Central memory CD8-positive, alpha-beta T cell (primary cell): ENCODE measurements at regions not wholly inside any gene's neighbourhood (a gene's known extent, or its start where the extent isn't known, plus 50 kb on each side); places are given as distances from the start of the nearest gene placed in this dataset.
A peak's percentile ranks its signal among the peaks of the same experiment; 100 is the strongest.
"Not testable (repeated sequence)": the region's sequence is repeated elsewhere in the genome, so short reads cannot be mapped to it uniquely, and the experiment has no call there.

Source experiments
- ATAC-seq: fragments of 150-1000 bp; cut with Tn5 transposase; replicated peaks from 2 replicates; pipeline ENCODE4 v1.10.0; 2022; ENCODE audit warnings: mild to moderate bottlenecking, moderate FRiP score, moderate number of reproducible peaks; ENCODE audit not compliant: poor library complexity, severe bottlenecking; ENCODE audit errors: extremely low read depth
- DNase-seq, 2 donors: peaks; one replicate each; pipeline ENCODE4 v3.0.0; 2021; ENCODE audit warnings: low spot score in 2 of 2
- H3K27ac Mint-ChIP-seq: one replicate; pipeline ENCODE4 v1.8.0; 2022; ENCODE audit warnings: low read depth, mild to moderate bottlenecking, moderate library complexity, mixed read lengths
- H3K27me3 Mint-ChIP-seq: one replicate; pipeline ENCODE4 v1.8.0; 2022; ENCODE audit warnings: mixed read lengths
- H3K36me3 Mint-ChIP-seq: one replicate; pipeline ENCODE4 v1.8.0; 2022; ENCODE audit warnings: mild to moderate bottlenecking, moderate library complexity, mixed read lengths; ENCODE audit not compliant: insufficient read depth
- H3K4me1 Mint-ChIP-seq: one replicate; pipeline ENCODE4 v1.8.0; 2022; ENCODE audit warnings: mixed read lengths
- H3K4me3 Mint-ChIP-seq: one replicate; pipeline ENCODE4 v1.8.0; 2022; ENCODE audit warnings: mild to moderate bottlenecking, moderate library complexity, mixed read lengths
- H3K9me3 Mint-ChIP-seq: one replicate; pipeline ENCODE4 v1.8.0; 2022; ENCODE audit warnings: mixed read lengths

GRCh38 chr9:117926031-117926658, 221.9 kb downstream of the TLR4 start:
- Mint-ChIP-seq H3K9me3 (peaks cover 5% of the 10 kb centered on the region), H3K27ac (no peak overlapping the region), H3K36me3 (no peaks in the 10 kb centered on the region), H3K4me3 (no peak overlapping the region), H3K4me1 (no peaks in the 10 kb centered on the region), H3K27me3 (peaks cover 17% of the 10 kb centered on the region)
- ATAC-seq (no peak), DNase-seq (no peak)

GRCh38 chr9:117927354-117927753, 223.2 kb downstream of the TLR4 start:
- Mint-ChIP-seq H3K4me3 (no peak overlapping the region), H3K27ac (no peak overlapping the region), H3K4me1 (no peaks in the 10 kb centered on the region), H3K9me3 (peaks cover 6% of the 10 kb centered on the region), H3K27me3 (peaks cover 17% of the 10 kb centered on the region), H3K36me3 (no peaks in the 10 kb centered on the region)
- ATAC-seq (no peak), DNase-seq (no peak)

- H3K36me3 Mint-ChIP-seq = no peaks in the 10 kb centered on the region
- peaks cover 16% of the 10 kb centered on the region for H3K27me3 Mint-ChIP-seq
- no peaks in the 10 kb centered on the region for H3K4me1 Mint-ChIP-seq
- H3K27ac Mint-ChIP-seq = no peak overlapping the region
- no peak for DNase-seq
- H3K4me3 Mint-ChIP-seq = no peak overlapping the region
- H3K9me3 Mint-ChIP-seq = peaks cover 8% of the 10 kb centered on the region
- ATAC-seq = no peak
Measured at GRCh38 chr9:117929868-117930267, 225.7 kb downstream of the TLR4 start.

GRCh38 chr9:117932585-117932984, 228.4 kb downstream of the TLR4 start:
- H3K36me3 Mint-ChIP-seq = no peaks in the 10 kb centered on the region
- peaks cover 6% of the 10 kb centered on the region for H3K27me3 Mint-ChIP-seq
- no peak for DNase-seq
- H3K27ac Mint-ChIP-seq = no peak overlapping the region
- no peaks in the 10 kb centered on the region for H3K4me1 Mint-ChIP-seq
- peaks cover 8% of the 10 kb centered on the region for H3K9me3 Mint-ChIP-seq
- ATAC-seq = no peak
- H3K4me3 Mint-ChIP-seq = no peak overlapping the region

GRCh38 chr9:117936185-117937130, 232.3 kb downstream of the TLR4 start:
- ATAC-seq = peak; percentile 32
- peaks cover 8% of the 10 kb centered on the region for H3K9me3 Mint-ChIP-seq
- H3K4me3 Mint-ChIP-seq = no peak overlapping the region
- peaks cover 15% of the 10 kb centered on the region for H3K27me3 Mint-ChIP-seq
- H3K4me1 Mint-ChIP-seq = no peaks in the 10 kb centered on the region
- no peak overlapping the region for H3K27ac Mint-ChIP-seq
- H3K36me3 Mint-ChIP-seq = no peaks in the 10 kb centered on the region
- DNase-seq = no peak

- Mint-ChIP-seq H3K36me3 (no peaks in the 10 kb centered on the region), H3K27ac (no peak overlapping the region), H3K27me3 (peaks cover 19% of the 10 kb centered on the region), H3K4me3 (no peak overlapping the region), H3K9me3 (peaks cover 5% of the 10 kb centered on the region), H3K4me1 (no peaks in the 10 kb centered on the region)
- ATAC-seq (no peak), DNase-seq (no peak)
Measured at GRCh38 chr9:117938086-117938485, 233.9 kb downstream of the TLR4 start.

DNA sequence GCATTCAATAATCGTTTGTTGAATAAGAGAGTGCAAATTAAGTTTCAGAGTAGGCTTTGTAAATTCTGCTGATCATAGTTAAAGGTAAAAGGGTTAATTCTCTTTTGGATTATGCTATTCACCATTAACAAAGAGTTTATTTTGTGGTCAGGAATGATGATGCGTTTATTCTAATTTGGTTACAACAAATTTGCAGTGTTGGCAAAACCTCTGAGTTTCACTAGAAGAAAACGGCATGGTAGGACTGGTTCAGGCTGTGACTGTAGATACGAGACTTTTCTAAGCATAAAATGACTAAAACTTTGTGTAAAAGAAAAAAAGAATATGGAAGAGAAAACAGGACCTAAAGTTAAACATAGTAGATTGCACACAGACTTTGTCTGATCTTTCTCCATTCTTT, 234.7 kb downstream of the TLR4 start:
- no peak for DNase-seq
- H3K4me1 Mint-ChIP-seq = no peaks in the 10 kb centered on the region
- no peak overlapping the region for H3K4me3 Mint-ChIP-seq
- no peaks in the 10 kb centered on the region for H3K36me3 Mint-ChIP-seq
- H3K27ac Mint-ChIP-seq = no peak overlapping the region
- H3K9me3 Mint-ChIP-seq = peaks cover 5% of the 10 kb centered on the region
- peaks cover 19% of the 10 kb centered on the region for H3K27me3 Mint-ChIP-seq
- ATAC-seq = no peak

DNA sequence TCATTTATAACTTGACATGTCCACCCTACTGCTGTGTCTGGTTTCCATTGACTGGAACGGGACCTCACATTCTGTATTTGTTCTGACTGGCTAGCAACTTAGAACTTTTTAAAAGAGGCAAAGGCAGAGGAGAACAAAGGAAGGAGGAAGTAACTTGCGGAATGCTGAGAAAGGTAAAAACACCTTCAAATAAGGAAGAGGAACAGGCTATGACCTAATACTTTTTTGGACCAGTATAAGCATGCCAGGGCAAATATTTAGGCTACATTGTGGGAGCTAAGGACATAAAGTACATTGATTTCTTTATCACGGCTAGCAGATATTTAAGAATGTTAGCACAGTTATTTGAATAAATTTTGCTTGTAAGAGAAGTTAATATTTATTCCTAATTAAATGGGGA, 240.5 kb downstream of the TLR4 start:
- not testable (repeated sequence) for ATAC-seq, H3K9me3 Mint-ChIP-seq, H3K4me3 Mint-ChIP-seq, H3K27ac Mint-ChIP-seq, H3K4me1 Mint-ChIP-seq, DNase-seq, H3K36me3 Mint-ChIP-seq
- peaks cover 19% of the 10 kb centered on the region for H3K27me3 Mint-ChIP-seq

GRCh38 chr9:117945286-117945685, 241.1 kb downstream of the TLR4 start:
- Mint-ChIP-seq H3K9me3 (peaks cover 4% of the 10 kb centered on the region), H3K27me3 (peaks cover 15% of the 10 kb centered on the region), H3K36me3 (no peaks in the 10 kb centered on the region), H3K4me3 (no peak overlapping the region), H3K4me1 (no peaks in the 10 kb centered on the region), H3K27ac (no peak overlapping the region)
- no peak for DNase-seq
- ATAC-seq = no peak

GRCh38 chr9:117951127-117951526, 246.9 kb downstream of the TLR4 start:
- Mint-ChIP-seq H3K4me3 (no peak overlapping the region), H3K9me3 (no peaks in the 10 kb centered on the region), H3K36me3 (no peaks in the 10 kb centered on the region), H3K4me1 (no peaks in the 10 kb centered on the region), H3K27ac (no peak overlapping the region), H3K27me3 (no peaks in the 10 kb centered on the region)
- ATAC-seq (no peak), DNase-seq (no peak)

DNA sequence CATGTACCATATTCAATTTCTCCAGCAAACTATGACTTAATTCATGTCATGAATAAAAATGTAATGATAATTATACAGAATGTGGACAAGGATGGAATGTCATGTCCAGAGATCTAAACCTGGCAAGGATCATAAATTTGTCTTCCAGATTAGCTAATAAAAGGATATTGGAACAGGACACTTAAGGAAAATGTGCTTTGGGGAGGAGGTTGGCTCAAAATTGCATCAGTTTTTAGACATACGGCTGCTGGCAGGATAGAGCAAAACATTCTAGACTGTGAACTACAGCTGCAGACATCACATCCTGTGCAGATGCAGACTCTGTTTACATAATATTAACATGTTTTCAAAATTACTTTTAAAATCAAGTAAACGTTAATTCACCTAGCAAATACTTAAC, 248.4 kb downstream of the TLR4 start:
- H3K4me1 Mint-ChIP-seq = no peaks in the 10 kb centered on the region
- no peak overlapping the region for H3K4me3 Mint-ChIP-seq
- ATAC-seq (no peak), DNase-seq (no peak)
- no peaks in the 10 kb centered on the region for H3K36me3 Mint-ChIP-seq
- H3K27ac Mint-ChIP-seq = no peak overlapping the region
- no peaks in the 10 kb centered on the region for H3K9me3 Mint-ChIP-seq
- no peaks in the 10 kb centered on the region for H3K27me3 Mint-ChIP-seq

GRCh38 chr9:117957267-117957666, 253.1 kb downstream of the TLR4 start:
- Mint-ChIP-seq H3K4me3 (no peak overlapping the region), H3K27ac (no peak overlapping the region), H3K4me1 (no peaks in the 10 kb centered on the region), H3K27me3 (no peaks in the 10 kb centered on the region), H3K9me3 (no peaks in the 10 kb centered on the region), H3K36me3 (no peaks in the 10 kb centered on the region)
- ATAC-seq (no peak), DNase-seq (no peak)

GRCh38 chr9:117958726-117959125, 254.5 kb downstream of the TLR4 start:
- H3K36me3 Mint-ChIP-seq = no peaks in the 10 kb centered on the region
- no peak for DNase-seq
- no peaks in the 10 kb centered on the region for H3K27me3 Mint-ChIP-seq
- no peak for ATAC-seq
- H3K27ac Mint-ChIP-seq = no peak overlapping the region
- no peak overlapping the region for H3K4me3 Mint-ChIP-seq
- H3K9me3 Mint-ChIP-seq = no peaks in the 10 kb centered on the region
- no peaks in the 10 kb centered on the region for H3K4me1 Mint-ChIP-seq
